PC-3 (cell line): ENCODE measurements at regions not wholly inside any gene's neighbourhood (a gene's known extent, or its start where the extent isn't known, plus 50 kb on each side); places are given as distances from the start of the nearest gene placed in this dataset.

Experiments
- ATAC-seq: fragments of 200-7000 bp; cut with Tn5 transposase; 2 replicates; pipeline ENCODE4 v1.9.1; 2020; ENCODE audit warnings: mild to moderate bottlenecking, moderate library complexity
- BruUV-seq: library from RNA; stranded (reverse); fragments of 400-500 nt; replicated peaks from 2 replicates; lab custom pipeline; 2021; lab: Mats Ljungman, UMichigan
- CTCF ChIA-PET: fragments of 300-600 bp; sonication (Branson Sonifier 250); formaldehyde crosslinking; loops from one replicate; lab custom pipeline; 2022; ENCODE audit warnings: antibody characterized with exemption; lab: Charles Lee
- POLR2A ChIA-PET: fragments of 300-600 bp; sonication (Branson Sonifier 250); formaldehyde crosslinking; loops from one replicate; lab custom pipeline; 2022; ENCODE audit warnings: antibody characterized with exemption; ENCODE audit not compliant: unreplicated experiment; lab: Charles Lee
- DNase-seq: peaks from one replicate; pipeline ENCODE4 v3.0.0-alpha.2; 2015
- H2AFZ ChIP-seq: fragments of 300-600 bp; sonication (generic); 2 replicates; pipeline ENCODE4 v1.6.0; 2016; ENCODE audit warnings: antibody characterized with exemption, low read length
- H3F3A ChIP-seq: fragments of 300-600 bp; sonication (generic); one replicate; pipeline ENCODE4 v1.6.0; 2017; ENCODE audit warnings: antibody characterized with exemption, low read length, control low read depth, mild to moderate bottlenecking; ENCODE audit not compliant: unreplicated experiment
- H3K27ac ChIP-seq: fragments of 300-600 bp; sonication (generic); 2 replicates; pipeline ENCODE4 v1.5.1; 2016; ENCODE audit warnings: mild to moderate bottlenecking, low read length
- H3K27me3 ChIP-seq: fragments of 300-600 bp; sonication (generic); 2 replicates; pipeline ENCODE4 v1.6.1; 2016; ENCODE audit warnings: low read length, mixed read lengths
- H3K36me3 ChIP-seq: fragments of 300-600 bp; sonication (generic); 2 replicates; pipeline ENCODE4 v1.6.1; 2016; ENCODE audit warnings: low read depth, mixed run types, low read length, mixed read lengths
- H3K4me1 ChIP-seq: fragments of 300-600 bp; sonication (generic); 2 replicates; pipeline ENCODE4 v1.5.1; 2016; ENCODE audit warnings: low read length; ENCODE audit not compliant: insufficient read depth
- H3K4me2 ChIP-seq: fragments of 300-600 bp; sonication (generic); 2 replicates; pipeline ENCODE4 v1.6.0; 2016; ENCODE audit warnings: low read length
- H3K4me3 ChIP-seq: fragments of 300-600 bp; sonication (generic); 2 replicates; pipeline ENCODE4 v1.5.1; 2016; ENCODE audit warnings: mild to moderate bottlenecking, low read length, mixed read lengths
- H3K79me2 ChIP-seq: fragments of 300-600 bp; sonication (generic); 2 replicates; pipeline ENCODE4 v1.6.1; 2017; ENCODE audit warnings: low read length, mixed read lengths
- H3K9ac ChIP-seq: fragments of 300-600 bp; sonication (generic); 2 replicates; pipeline ENCODE4 v1.6.0; 2016; ENCODE audit warnings: mild to moderate bottlenecking, low read length
- H3K9me2 ChIP-seq: fragments of 300-600 bp; sonication (generic); replicated peaks from 2 replicates; pipeline ENCODE4 v1.6.1; 2016; ENCODE audit warnings: mixed run types, low read length, mixed read lengths
- H3K9me3 ChIP-seq: fragments of 300-600 bp; sonication (generic); 2 replicates; pipeline ENCODE4 v1.6.1; 2016; ENCODE audit warnings: low read length, mixed read lengths
- H4K20me1 ChIP-seq: fragments of 300-600 bp; sonication (generic); 2 replicates; pipeline ENCODE4 v1.6.1; 2016; ENCODE audit warnings: low read length, mixed read lengths
- EZH2 ChIP-seq: fragments of 300-600 bp; sonication (generic); IDR thresholded peaks from one replicate; pipeline ENCODE4 v1.6.1; 2017; ENCODE audit warnings: antibody characterized with exemption, mild to moderate bottlenecking, low read length; ENCODE audit not compliant: unreplicated experiment
- EZH2phosphoT487 ChIP-seq: fragments of 300-600 bp; sonication (generic); IDR thresholded peaks from 2 replicates; pipeline ENCODE4 v1.6.1; 2018; ENCODE audit warnings: mild to moderate bottlenecking, antibody characterized with exemption, low read length, borderline replicate concordance
- intact Hi-C: fragments of 100-400 bp; cut with micrococcal nuclease; formaldehyde crosslinking; loops from 2 replicates; pipeline ENCODE4 v1.9.0; 2023
- TF ChIP-seq, protein P1 (sequence below): fragments of 300-600 bp; sonication (generic); conservative IDR thresholded peaks from 2 replicates; pipeline ENCODE4 v1.5.1; 2017; ENCODE audit warnings: antibody characterized with exemption, low read depth, mild to moderate bottlenecking, low read length

- CTCF ChIA-PET, result no interaction called here
- Histone ChIP-seq H3K4me1 (peaks cover 6% of the 10 kb centered on the region; the same call in 1 of the 2 replicates), H3K27ac (no peak overlapping the region), H3K4me2 (peak overlapping the region; percentile 31; the same call in 1 of the 2 replicates), H2AFZ (no peak overlapping the region), H3K9me3 (no peaks in the 10 kb centered on the region), H3F3A (no peaks in the 10 kb centered on the region), H3K4me3 (no peak overlapping the region), H3K27me3 (no peaks in the 10 kb centered on the region), H3K36me3 (no peaks in the 10 kb centered on the region), H3K9me2 (no peaks in the 10 kb centered on the region), H3K9ac (no peak overlapping the region), H4K20me1 (no peaks in the 10 kb centered on the region), H3K79me2 (no peaks in the 10 kb centered on the region)
- DNase-seq (peak; percentile 37), ATAC-seq (peak; percentile 84)
- intact Hi-C loops, result loop anchor here (10.0 kb wide), 1 partner anchor 210 kb away; no protein-coding TSS in a partner anchor
- no peak for TF ChIP-seq EZH2
- TF ChIP-seq EZH2phosphoT487, result no peak
- TF ChIP-seq, protein P1, sequence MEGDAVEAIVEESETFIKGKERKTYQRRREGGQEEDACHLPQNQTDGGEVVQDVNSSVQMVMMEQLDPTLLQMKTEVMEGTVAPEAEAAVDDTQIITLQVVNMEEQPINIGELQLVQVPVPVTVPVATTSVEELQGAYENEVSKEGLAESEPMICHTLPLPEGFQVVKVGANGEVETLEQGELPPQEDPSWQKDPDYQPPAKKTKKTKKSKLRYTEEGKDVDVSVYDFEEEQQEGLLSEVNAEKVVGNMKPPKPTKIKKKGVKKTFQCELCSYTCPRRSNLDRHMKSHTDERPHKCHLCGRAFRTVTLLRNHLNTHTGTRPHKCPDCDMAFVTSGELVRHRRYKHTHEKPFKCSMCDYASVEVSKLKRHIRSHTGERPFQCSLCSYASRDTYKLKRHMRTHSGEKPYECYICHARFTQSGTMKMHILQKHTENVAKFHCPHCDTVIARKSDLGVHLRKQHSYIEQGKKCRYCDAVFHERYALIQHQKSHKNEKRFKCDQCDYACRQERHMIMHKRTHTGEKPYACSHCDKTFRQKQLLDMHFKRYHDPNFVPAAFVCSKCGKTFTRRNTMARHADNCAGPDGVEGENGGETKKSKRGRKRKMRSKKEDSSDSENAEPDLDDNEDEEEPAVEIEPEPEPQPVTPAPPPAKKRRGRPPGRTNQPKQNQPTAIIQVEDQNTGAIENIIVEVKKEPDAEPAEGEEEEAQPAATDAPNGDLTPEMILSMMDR, result no peak
- no TSS peak for BruUV-seq
- POLR2A ChIA-PET, result no interaction called here
These were observed 634.7 kb upstream of the CCDC179 start for GRCh38 chr11:23494981-23495380.

DNA sequence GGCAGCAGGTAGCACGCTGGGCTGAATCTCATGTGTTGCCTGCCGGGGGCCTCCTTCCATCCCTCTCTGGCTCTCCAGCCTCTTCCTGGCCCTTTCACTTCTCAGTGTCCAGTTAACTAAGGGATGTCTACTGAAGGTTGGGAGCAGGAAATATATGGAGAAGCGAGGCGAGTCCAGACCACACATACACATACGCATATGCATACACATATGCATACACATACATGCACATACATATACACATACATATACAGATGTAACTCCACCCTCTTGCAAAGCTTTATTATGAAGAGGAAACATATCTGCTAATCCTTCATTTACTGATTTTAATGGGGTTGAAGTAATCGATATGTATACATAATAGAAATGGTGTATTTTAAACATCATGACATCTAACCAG, 636.1 kb upstream of the CCDC179 start:
- no peak for ATAC-seq
- Histone ChIP-seq H3K9ac (no peak overlapping the region), H3K9me3 (no peaks in the 10 kb centered on the region), H3K4me1 (peaks cover 6% of the 10 kb centered on the region; the same call in 1 of the 2 replicates), H3F3A (no peaks in the 10 kb centered on the region), H4K20me1 (no peaks in the 10 kb centered on the region), H3K4me3 (no peak overlapping the region), H3K79me2 (no peaks in the 10 kb centered on the region), H3K27ac (no peak overlapping the region), H2AFZ (no peak overlapping the region), H3K4me2 (no peak overlapping the region), H3K36me3 (no peaks in the 10 kb centered on the region), H3K9me2 (no peaks in the 10 kb centered on the region), H3K27me3 (no peaks in the 10 kb centered on the region)
- BruUV-seq, result no TSS peak
- TF ChIP-seq EZH2 (no peak), EZH2phosphoT487 (no peak)
- TF ChIP-seq, protein P1, result no peak
- POLR2A ChIA-PET, result no interaction called here
- no peak for DNase-seq
- intact Hi-C loops, result loop anchor here (10.0 kb wide), 1 partner anchor 212 kb away; no protein-coding TSS in a partner anchor
- CTCF ChIA-PET, result no interaction called here

DNA sequence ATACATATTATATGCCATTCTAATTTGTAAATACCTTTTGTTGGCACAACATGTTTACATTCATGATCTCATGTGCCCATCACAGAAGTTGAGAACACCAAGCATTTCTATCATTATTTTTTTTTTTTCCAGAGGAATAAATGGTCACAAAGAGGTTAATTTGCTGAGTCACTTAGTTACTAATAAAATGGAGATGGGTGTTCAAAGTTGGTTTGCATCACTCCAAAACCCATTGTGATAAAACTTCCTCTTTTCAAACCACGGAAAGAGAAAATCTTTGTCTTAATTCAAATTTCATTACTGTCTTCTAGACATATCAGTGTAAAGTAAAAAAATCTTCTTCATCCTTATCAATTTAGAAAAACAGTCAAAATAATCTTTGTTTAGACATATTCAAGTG, 636.8 kb upstream of the CCDC179 start:
- Histone ChIP-seq H3F3A (no peaks in the 10 kb centered on the region), H3K4me3 (no peak overlapping the region), H3K27me3 (no peaks in the 10 kb centered on the region), H3K9ac (no peak overlapping the region), H3K4me1 (peaks cover 6% of the 10 kb centered on the region; the same call in 1 of the 2 replicates), H3K79me2 (no peaks in the 10 kb centered on the region), H3K27ac (no peak overlapping the region), H2AFZ (no peak overlapping the region), H3K4me2 (no peak overlapping the region), H3K9me2 (no peaks in the 10 kb centered on the region), H3K9me3 (no peaks in the 10 kb centered on the region), H4K20me1 (no peaks in the 10 kb centered on the region), H3K36me3 (no peaks in the 10 kb centered on the region)
- DNase-seq (no peak), ATAC-seq (no peak)
- intact Hi-C loops, result loop anchor here (10.0 kb wide), 1 partner anchor 212 kb away; no protein-coding TSS in a partner anchor
- no peak for TF ChIP-seq EZH2
- TF ChIP-seq, protein P1, result no peak
- no TSS peak for BruUV-seq
- ChIA-PET POLR2A (no interaction called here), CTCF (no interaction called here)
